ENCODE measurements at regions not wholly inside any gene's neighbourhood (a gene's known extent, or its start where the extent isn't known, plus 50 kb on each side); places are given as distances from the start of the nearest gene placed in this dataset.

- no peak for TF ChIP-seq POLR2A (IDR thresholded peaks at IDR 0.05)
- no peak for TF ChIP-seq CTCF (IDR thresholded peaks at IDR 0.05)
- no peak for TF ChIP-seq POLR2AphosphoS5 (IDR thresholded peaks at IDR 0.05)
- no peak for TF ChIP-seq EP300 (IDR thresholded peaks at IDR 0.05)
These were observed 772.0 kb upstream of the ACO1 start for GRCh38 chr9:31612336-31613030.

All from sigmoid colon (tissue), 4 donors.